Colonic mucosa (tissue), 4 donors: ENCODE measurements at regions not wholly inside any gene's neighbourhood (a gene's known extent, or its start where the extent isn't known, plus 50 kb on each side); places are given as distances from the start of the nearest gene placed in this dataset.

Experiments used
- DNase-seq: peaks from one replicate; pipeline ENCODE4 v3.0.0-alpha.2; 2020
- H3K27ac ChIP-seq: fragments of 200-600 bp; one replicate; pipeline ENCODE4 v1.8.0; 2021
- H3K27me3 ChIP-seq: fragments of 200-600 bp; one replicate; pipeline ENCODE4 v1.8.0; 2021
- H3K36me3 ChIP-seq: fragments of 200-600 bp; one replicate; pipeline ENCODE4 v1.8.0; 2021
- H3K4me1 ChIP-seq: fragments of 200-600 bp; one replicate; pipeline ENCODE4 v1.8.0; 2021; ENCODE audit warnings: mild to moderate bottlenecking
- H3K4me3 ChIP-seq: fragments of 200-600 bp; one replicate; pipeline ENCODE4 v1.8.0; 2021
- H3K9ac ChIP-seq, 2 donors: one replicate each; pipeline ENCODE4 v1.7.0; 2013; ENCODE audit warnings: control low read depth in 2 of 2, low read depth in 2 of 2, low read length in 2 of 2
- H3K9me3 ChIP-seq: fragments of 200-600 bp; one replicate; pipeline ENCODE4 v1.8.0; 2021
- intact Hi-C: fragments of 100-400 bp; cut with DNase I; formaldehyde crosslinking; loops from one replicate; pipeline ENCODE4 v1.14.1; 2022
- TF ChIP-seq, protein P1 (sequence below): fragments of 200-600 bp; IDR thresholded peaks from one replicate; pipeline ENCODE4 v1.8.0; 2022; ENCODE audit warnings: antibody characterized with exemption, mild to moderate bottlenecking
- donor health status: healthy.
- donor health status: DM: no; HTN: no; CAD: no.
- donor health status: DM: no; HTN: no; CAD: no.

DNA sequence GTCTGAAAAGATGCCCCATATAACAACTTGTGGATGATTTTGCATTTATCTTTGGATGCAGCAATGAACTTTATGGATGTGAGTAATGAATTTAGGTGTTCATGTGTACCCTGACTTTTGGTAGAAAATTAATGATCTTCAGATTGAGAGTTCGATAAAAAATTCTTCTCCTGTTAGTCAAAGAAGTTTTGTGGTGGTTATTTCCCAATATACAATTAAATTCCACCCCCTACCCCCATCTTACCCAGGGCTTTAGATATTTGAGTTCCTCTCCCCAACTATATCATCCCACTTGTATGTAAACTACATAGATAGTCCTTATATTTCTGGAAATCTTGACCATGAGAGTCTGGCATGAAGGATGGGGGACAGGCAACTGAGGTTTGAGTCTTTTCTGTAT, 126.1 kb upstream of the ALDH1A3 start:
- H3K27ac ChIP-seq: no peak overlapping the region
- H3K36me3 ChIP-seq: no peaks in the 10 kb centered on the region
- H3K9me3 ChIP-seq: no peaks in the 10 kb centered on the region
- H3K4me3 ChIP-seq: no peak overlapping the region
- no peak overlapping the region for H3K9ac ChIP-seq
- no peaks in the 10 kb centered on the region for H3K27me3 ChIP-seq
- TF ChIP-seq, protein P1, sequence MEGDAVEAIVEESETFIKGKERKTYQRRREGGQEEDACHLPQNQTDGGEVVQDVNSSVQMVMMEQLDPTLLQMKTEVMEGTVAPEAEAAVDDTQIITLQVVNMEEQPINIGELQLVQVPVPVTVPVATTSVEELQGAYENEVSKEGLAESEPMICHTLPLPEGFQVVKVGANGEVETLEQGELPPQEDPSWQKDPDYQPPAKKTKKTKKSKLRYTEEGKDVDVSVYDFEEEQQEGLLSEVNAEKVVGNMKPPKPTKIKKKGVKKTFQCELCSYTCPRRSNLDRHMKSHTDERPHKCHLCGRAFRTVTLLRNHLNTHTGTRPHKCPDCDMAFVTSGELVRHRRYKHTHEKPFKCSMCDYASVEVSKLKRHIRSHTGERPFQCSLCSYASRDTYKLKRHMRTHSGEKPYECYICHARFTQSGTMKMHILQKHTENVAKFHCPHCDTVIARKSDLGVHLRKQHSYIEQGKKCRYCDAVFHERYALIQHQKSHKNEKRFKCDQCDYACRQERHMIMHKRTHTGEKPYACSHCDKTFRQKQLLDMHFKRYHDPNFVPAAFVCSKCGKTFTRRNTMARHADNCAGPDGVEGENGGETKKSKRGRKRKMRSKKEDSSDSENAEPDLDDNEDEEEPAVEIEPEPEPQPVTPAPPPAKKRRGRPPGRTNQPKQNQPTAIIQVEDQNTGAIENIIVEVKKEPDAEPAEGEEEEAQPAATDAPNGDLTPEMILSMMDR: no peak
- H3K4me1 ChIP-seq: no peaks in the 10 kb centered on the region
- intact Hi-C loops: no loop called here
- DNase-seq: no peak

DNA sequence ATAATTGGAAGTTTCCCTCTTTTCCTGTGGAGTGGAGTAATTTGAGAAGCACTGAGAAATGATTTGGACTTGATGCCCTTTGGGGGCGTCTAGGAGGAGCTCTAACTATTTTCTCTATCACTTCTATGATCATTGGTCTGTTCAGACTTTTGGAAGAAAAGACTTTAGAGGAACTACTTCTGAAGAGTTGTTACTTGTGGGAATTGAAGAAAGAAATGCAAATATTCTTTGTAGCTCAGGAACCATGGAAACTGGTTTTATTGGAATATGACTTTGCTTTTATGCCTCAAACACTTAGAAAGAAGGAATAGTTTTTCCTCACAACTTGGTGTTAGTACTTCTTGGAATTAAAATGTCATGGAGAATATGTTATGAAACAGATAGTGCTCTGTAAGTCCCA, 122.0 kb upstream of the ALDH1A3 start:
- Histone ChIP-seq H3K4me3 (no peak overlapping the region), H3K9ac (no peak overlapping the region), H3K4me1 (no peaks in the 10 kb centered on the region), H3K9me3 (no peaks in the 10 kb centered on the region), H3K27me3 (no peaks in the 10 kb centered on the region), H3K27ac (no peak overlapping the region), H3K36me3 (no peaks in the 10 kb centered on the region)
- intact Hi-C loops: no loop called here
- no peak for DNase-seq
- TF ChIP-seq, protein P1: no peak

DNA sequence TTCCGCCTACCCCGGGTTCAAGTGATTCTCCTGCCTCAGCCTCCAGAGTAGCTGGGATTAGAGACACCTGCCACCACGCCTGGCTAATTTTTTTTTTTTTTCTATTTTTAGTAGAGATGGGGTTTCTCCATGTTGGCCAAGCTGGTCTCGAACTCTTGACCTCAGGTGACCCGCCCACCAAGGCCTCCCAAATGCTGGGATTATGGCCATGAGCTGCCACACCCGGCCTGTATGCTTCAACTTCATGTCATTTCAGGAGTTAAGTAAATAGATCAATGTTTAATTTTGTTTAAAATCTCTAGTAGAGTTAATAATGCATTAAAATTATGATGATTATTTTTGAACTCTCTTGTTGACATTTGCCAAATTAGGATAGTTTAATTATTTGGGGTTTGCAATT, 121.1 kb upstream of the ALDH1A3 start:
- H3K9me3 ChIP-seq: no peaks in the 10 kb centered on the region
- H3K9ac ChIP-seq: no peak overlapping the region
- no peaks in the 10 kb centered on the region for H3K4me1 ChIP-seq
- no peak overlapping the region for H3K4me3 ChIP-seq
- no peak for DNase-seq
- intact Hi-C loops: no loop called here
- TF ChIP-seq, protein P1: no peak
- H3K27me3 ChIP-seq: no peaks in the 10 kb centered on the region
- H3K36me3 ChIP-seq: no peaks in the 10 kb centered on the region
- H3K27ac ChIP-seq: no peak overlapping the region

DNA sequence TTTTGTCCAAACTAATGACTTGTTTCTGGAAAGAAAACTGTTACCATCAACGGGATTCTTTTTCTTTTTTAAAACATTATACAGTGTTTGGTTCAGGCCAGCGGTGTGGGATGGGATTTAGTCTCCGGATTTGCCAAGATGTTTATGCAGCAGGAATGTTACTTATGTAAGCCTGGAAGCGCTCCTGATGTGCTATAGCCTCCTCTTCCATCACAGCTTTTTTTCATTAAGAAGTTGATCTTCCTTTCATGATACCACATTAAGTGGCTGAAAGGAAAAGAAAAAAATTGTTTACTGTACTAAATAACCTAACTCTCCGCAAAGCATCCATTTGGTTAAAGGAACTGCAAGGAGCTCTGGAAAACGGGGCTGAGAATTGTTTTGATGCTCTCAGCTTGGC, 120.5 kb upstream of the ALDH1A3 start:
- no peaks in the 10 kb centered on the region for H3K4me1 ChIP-seq
- H3K27ac ChIP-seq: peak overlapping the region; percentile 24
- intact Hi-C loops: no loop called here

DNA sequence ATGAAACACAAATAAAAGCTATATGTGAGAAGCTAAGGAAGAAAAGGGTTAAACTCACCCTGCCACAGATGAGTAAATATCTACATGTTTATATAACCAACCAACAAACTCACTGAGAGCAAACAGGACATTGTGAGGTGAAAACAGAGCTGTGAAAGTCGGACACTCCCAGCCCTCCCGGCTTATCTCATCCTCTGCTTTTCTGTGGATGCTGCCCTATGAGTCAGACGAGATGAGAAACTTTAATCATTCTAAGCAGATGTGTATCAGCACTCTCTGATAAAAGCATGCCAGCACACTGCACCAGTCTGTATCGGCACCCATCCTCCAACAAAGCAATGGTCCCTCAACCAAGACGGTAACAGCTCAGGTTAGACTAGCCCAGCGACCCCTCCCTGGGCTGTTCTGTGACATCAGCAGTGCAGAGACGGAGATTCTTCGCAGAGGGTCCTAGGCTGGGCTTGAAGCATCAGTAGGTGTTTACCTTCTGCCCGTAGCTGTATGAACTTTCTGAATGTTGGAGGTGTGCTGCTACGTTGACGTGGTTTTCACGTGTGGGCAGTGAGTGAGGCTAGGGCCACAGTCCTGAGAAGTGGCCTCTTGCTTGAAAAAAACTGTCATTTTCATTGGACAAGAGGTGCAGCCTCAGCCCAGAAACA, 119.8 kb upstream of the ALDH1A3 start:
- intact Hi-C loops: no loop called here
- Histone ChIP-seq H3K4me1 (no peaks in the 10 kb centered on the region), H3K4me3 (no peak overlapping the region), H3K9me3 (no peaks in the 10 kb centered on the region), H3K27ac (peak overlapping the region; percentile 47), H3K9ac (no peak overlapping the region), H3K36me3 (no peaks in the 10 kb centered on the region), H3K27me3 (no peaks in the 10 kb centered on the region)
- TF ChIP-seq, protein P1: no peak
- DNase-seq: peak; percentile 30

More for the DNA sequence above, 120.5 kb upstream of the ALDH1A3 start:
- no peaks in the 10 kb centered on the region for H3K27me3 ChIP-seq
- no peak for DNase-seq
- H3K9me3 ChIP-seq: no peaks in the 10 kb centered on the region
- H3K4me3 ChIP-seq: no peak overlapping the region
- H3K9ac ChIP-seq: no peak overlapping the region
- TF ChIP-seq, protein P1: no peak
- H3K36me3 ChIP-seq: no peaks in the 10 kb centered on the region
